Body of pancreas (tissue), 4 donors: ENCODE measurements at regions not wholly inside any gene's neighbourhood (a gene's known extent, or its start where the extent isn't known, plus 50 kb on each side); places are given as distances from the start of the nearest gene placed in this dataset.

ENCODE experiments used
- CTCF ChIP-seq, 7 experiments: fragments of 450-650 bp in 4 of 7; fragments of 200-600 bp in 3 of 7; sonication (generic) in 3 of 7; IDR thresholded peaks; one replicate each; pipeline ENCODE4 v1.5.1; 2016 to 2019; ENCODE audit warnings: antibody characterized with exemption in 7 of 7
- POLR2A ChIP-seq, 3 donors: fragments of 450-650 bp; IDR thresholded peaks; one replicate each; pipeline ENCODE4 v1.6.1; 2016; ENCODE audit warnings: antibody characterized with exemption in 3 of 3, mild to moderate bottlenecking in 2 of 3

- TF ChIP-seq CTCF (IDR thresholded peaks at IDR 0.05) = no peak
- no peak for TF ChIP-seq POLR2A (IDR thresholded peaks at IDR 0.05)
Measured at GRCh38 chr5:126351153-126351552, 72.1 kb upstream of the GRAMD2B start.
